ENCODE measurements at regions not wholly inside any gene's neighbourhood (a gene's known extent, or its start where the extent isn't known, plus 50 kb on each side); places are given as distances from the start of the nearest gene placed in this dataset.
"Not testable (repeated sequence)": the region's sequence is repeated elsewhere in the genome, so short reads cannot be mapped to it uniquely, and the experiment has no call there.

DNA sequence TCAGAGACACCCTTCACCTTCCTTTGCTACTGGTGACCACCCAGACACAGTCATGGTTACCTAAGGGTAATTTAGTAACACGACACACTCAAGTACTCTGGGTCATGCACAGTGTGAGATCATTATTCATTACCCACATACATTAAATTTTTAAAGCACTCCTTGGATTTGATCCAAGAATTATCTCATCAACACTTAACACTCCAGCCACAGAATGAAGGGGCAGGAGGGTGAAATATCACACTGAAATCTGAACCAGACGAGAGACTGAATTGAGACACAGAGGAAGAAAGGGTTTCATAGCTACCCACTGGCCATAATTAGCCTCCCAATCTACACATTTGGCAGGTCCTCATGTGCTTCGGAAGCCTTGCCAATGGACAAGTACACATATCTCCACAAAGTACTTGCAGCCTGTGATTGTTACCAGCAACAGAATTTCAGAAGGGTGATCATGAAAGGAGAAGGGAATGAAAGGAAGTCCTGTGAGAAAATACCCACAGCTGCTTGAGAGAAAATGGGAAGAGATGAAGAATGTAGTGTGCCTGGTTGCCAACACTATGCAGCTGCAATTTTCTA, 189.3 kb downstream of the POLR1F start:
- ATAC-seq (no peak), DNase-seq (ENCODE audit: low spot score) (no peak)
- ChIA-PET POLR2A (interaction anchor here (0.6 kb wide), 1 partner anchor 13 kb away, joined by 5 read pairs; no protein-coding TSS in a partner anchor), CTCF (no interaction called here)
- no peaks in the 10 kb centered on the region for H3K4me1 Mint-ChIP-seq
- no peaks in the 10 kb centered on the region for H3K36me3 Mint-ChIP-seq
- no peak overlapping the region for H3K4me3 Mint-ChIP-seq
- H3K27me3 Mint-ChIP-seq (ENCODE audit: low read depth) = no peaks in the 10 kb centered on the region
- TF ChIP-seq, protein P1, sequence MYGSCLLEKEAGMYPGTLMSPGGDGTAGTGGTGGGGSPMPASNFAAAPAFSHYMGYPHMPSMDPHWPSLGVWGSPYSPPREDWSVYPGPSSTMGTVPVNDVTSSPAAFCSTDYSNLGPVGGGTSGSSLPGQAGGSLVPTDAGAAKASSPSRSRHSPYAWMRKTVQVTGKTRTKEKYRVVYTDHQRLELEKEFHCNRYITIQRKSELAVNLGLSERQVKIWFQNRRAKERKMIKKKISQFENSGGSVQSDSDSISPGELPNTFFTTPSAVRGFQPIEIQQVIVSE (CRISPR knock-in tag; IDR thresholded peaks at IDR 0.05; ENCODE audit: borderline replicate concordance) = no peak
- TF ChIP-seq, protein P2, sequence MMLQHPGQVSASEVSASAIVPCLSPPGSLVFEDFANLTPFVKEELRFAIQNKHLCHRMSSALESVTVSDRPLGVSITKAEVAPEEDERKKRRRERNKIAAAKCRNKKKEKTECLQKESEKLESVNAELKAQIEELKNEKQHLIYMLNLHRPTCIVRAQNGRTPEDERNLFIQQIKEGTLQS (CRISPR knock-in tag; conservative IDR thresholded peaks at IDR 0.05) = no peak
- TF ChIP-seq PRRX2 (CRISPR knock-in tag; IDR thresholded peaks at IDR 0.05) = no peak
- TF ChIP-seq ETV6 (CRISPR knock-in tag; IDR thresholded peaks at IDR 0.05) = no peak
- no peak for TF ChIP-seq GABPB1 (CRISPR knock-in tag; IDR thresholded peaks at IDR 0.05)
- TF ChIP-seq, protein P3, sequence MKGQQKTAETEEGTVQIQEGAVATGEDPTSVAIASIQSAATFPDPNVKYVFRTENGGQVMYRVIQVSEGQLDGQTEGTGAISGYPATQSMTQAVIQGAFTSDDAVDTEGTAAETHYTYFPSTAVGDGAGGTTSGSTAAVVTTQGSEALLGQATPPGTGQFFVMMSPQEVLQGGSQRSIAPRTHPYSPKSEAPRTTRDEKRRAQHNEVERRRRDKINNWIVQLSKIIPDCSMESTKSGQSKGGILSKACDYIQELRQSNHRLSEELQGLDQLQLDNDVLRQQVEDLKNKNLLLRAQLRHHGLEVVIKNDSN (CRISPR knock-in tag; IDR thresholded peaks at IDR 0.05) = no peak
- TF ChIP-seq SMAD4 (CRISPR knock-in tag; IDR thresholded peaks at IDR 0.05) = no peak
- TF ChIP-seq, protein P4, sequence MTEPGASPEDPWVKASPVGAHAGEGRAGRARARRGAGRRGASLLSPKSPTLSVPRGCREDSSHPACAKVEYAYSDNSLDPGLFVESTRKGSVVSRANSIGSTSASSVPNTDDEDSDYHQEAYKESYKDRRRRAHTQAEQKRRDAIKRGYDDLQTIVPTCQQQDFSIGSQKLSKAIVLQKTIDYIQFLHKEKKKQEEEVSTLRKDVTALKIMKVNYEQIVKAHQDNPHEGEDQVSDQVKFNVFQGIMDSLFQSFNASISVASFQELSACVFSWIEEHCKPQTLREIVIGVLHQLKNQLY (CRISPR knock-in tag; IDR thresholded peaks at IDR 0.05) = no peak
- no peak for TF ChIP-seq ZNF416 (CRISPR knock-in tag; IDR thresholded peaks at IDR 0.05)
- TF ChIP-seq NFATC4 (CRISPR knock-in tag; IDR thresholded peaks at IDR 0.05) = no peak
- TF ChIP-seq SOX15 (CRISPR knock-in tag; IDR thresholded peaks at IDR 0.05) = no peak
- TF ChIP-seq ATF1 (CRISPR knock-in tag; IDR thresholded peaks at IDR 0.05) = no peak
- no peaks in the 10 kb centered on the region for H3K9me3 Mint-ChIP-seq
- no peak overlapping the region for H3K27ac Mint-ChIP-seq

DNA sequence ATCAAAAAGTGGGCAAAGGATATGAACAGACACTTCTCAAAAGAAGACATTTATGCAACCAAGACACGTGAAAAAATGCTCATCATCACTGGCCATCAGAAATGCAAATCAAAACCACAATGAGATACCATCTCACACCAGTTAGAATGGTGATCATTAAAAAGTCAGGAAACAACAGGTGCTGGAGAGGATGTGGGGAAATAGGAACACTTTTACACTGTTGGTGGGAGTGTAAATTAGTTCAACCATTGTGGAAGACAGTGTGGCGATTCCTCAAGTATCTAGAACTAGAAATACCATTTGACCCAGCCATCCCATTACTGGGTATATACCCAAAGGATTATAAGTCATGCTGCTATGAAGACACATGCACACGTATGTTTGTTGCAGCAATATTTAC, 191.3 kb downstream of the POLR1F start:
- POLR2A ChIA-PET; H3K9me3 Mint-ChIP-seq; H3K27me3 Mint-ChIP-seq (ENCODE audit: low read depth); H3K27ac Mint-ChIP-seq; CTCF ChIA-PET; H3K4me1 Mint-ChIP-seq; DNase-seq (ENCODE audit: low spot score); H3K36me3 Mint-ChIP-seq; ATAC-seq; H3K4me3 Mint-ChIP-seq: not testable (repeated sequence)

DNA sequence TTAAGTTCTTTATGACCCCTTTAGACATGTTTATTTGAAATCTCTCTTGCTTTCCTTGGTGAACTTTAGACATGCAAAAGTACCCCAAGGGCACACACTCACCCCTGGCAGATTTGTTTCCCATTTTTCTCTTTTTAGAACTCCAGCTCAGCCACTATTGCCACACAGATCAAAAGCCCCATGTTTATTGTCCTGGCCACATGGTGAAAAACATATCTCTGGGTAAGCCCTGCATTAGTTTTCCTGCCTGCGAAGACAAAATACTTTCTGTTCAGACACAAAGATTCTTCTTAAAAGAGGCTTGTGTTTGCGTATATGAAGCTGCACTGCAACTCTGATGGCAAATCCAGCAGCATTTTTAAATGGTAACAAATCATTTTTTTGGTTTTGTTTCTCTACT, 200.0 kb downstream of the POLR1F start:
- ChIA-PET CTCF (no interaction called here), POLR2A (no interaction called here)
- no peak overlapping the region for H3K4me3 Mint-ChIP-seq
- no peaks in the 10 kb centered on the region for H3K36me3 Mint-ChIP-seq
- H3K9me3 Mint-ChIP-seq = no peaks in the 10 kb centered on the region
- H3K27ac Mint-ChIP-seq = peak overlapping the region; percentile 0; the same call in 1 of the 2 replicates
- peaks cover 11% of the 10 kb centered on the region for H3K4me1 Mint-ChIP-seq
- no peaks in the 10 kb centered on the region for H3K27me3 Mint-ChIP-seq (ENCODE audit: low read depth)
- no peak for ATAC-seq
- DNase-seq (ENCODE audit: low spot score) = no peak
- TF ChIP-seq TEAD4 (CRISPR knock-in tag; IDR thresholded peaks at IDR 0.05) (no peak), SP1 (CRISPR knock-in tag; conservative IDR thresholded peaks at IDR 0.05) (no peak), ELF4 (CRISPR knock-in tag; IDR thresholded peaks at IDR 0.05; ENCODE audit: low read depth) (no peak), ATF1 (CRISPR knock-in tag; IDR thresholded peaks at IDR 0.05) (no peak), RORB (CRISPR knock-in tag; IDR thresholded peaks at IDR 0.05) (no peak), FOXK1 (CRISPR knock-in tag; IDR thresholded peaks at IDR 0.05) (no peak), OVOL2 (CRISPR knock-in tag; IDR thresholded peaks at IDR 0.05; ENCODE audit: borderline replicate concordance) (no peak)
- TF ChIP-seq, protein P5, sequence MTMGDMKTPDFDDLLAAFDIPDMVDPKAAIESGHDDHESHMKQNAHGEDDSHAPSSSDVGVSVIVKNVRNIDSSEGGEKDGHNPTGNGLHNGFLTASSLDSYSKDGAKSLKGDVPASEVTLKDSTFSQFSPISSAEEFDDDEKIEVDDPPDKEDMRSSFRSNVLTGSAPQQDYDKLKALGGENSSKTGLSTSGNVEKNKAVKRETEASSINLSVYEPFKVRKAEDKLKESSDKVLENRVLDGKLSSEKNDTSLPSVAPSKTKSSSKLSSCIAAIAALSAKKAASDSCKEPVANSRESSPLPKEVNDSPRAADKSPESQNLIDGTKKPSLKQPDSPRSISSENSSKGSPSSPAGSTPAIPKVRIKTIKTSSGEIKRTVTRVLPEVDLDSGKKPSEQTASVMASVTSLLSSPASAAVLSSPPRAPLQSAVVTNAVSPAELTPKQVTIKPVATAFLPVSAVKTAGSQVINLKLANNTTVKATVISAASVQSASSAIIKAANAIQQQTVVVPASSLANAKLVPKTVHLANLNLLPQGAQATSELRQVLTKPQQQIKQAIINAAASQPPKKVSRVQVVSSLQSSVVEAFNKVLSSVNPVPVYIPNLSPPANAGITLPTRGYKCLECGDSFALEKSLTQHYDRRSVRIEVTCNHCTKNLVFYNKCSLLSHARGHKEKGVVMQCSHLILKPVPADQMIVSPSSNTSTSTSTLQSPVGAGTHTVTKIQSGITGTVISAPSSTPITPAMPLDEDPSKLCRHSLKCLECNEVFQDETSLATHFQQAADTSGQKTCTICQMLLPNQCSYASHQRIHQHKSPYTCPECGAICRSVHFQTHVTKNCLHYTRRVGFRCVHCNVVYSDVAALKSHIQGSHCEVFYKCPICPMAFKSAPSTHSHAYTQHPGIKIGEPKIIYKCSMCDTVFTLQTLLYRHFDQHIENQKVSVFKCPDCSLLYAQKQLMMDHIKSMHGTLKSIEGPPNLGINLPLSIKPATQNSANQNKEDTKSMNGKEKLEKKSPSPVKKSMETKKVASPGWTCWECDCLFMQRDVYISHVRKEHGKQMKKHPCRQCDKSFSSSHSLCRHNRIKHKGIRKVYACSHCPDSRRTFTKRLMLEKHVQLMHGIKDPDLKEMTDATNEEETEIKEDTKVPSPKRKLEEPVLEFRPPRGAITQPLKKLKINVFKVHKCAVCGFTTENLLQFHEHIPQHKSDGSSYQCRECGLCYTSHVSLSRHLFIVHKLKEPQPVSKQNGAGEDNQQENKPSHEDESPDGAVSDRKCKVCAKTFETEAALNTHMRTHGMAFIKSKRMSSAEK (CRISPR knock-in tag; IDR thresholded peaks at IDR 0.05; ENCODE audit: borderline replicate concordance) = no peak
- TF ChIP-seq, protein P6, sequence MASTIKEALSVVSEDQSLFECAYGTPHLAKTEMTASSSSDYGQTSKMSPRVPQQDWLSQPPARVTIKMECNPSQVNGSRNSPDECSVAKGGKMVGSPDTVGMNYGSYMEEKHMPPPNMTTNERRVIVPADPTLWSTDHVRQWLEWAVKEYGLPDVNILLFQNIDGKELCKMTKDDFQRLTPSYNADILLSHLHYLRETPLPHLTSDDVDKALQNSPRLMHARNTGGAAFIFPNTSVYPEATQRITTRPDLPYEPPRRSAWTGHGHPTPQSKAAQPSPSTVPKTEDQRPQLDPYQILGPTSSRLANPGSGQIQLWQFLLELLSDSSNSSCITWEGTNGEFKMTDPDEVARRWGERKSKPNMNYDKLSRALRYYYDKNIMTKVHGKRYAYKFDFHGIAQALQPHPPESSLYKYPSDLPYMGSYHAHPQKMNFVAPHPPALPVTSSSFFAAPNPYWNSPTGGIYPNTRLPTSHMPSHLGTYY (CRISPR knock-in tag; IDR thresholded peaks at IDR 0.05) = no peak
- TF ChIP-seq, protein P7, sequence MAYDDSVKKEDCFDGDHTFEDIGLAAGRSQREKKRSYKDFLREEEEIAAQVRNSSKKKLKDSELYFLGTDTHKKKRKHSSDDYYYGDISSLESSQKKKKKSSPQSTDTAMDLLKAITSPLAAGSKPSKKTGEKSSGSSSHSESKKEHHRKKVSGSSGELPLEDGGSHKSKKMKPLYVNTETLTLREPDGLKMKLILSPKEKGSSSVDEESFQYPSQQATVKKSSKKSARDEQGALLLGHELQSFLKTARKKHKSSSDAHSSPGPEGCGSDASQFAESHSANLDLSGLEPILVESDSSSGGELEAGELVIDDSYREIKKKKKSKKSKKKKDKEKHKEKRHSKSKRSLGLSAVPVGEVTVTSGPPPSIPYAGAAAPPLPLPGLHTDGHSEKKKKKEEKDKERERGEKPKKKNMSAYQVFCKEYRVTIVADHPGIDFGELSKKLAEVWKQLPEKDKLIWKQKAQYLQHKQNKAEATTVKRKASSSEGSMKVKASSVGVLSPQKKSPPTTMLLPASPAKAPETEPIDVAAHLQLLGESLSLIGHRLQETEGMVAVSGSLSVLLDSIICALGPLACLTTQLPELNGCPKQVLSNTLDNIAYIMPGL (CRISPR knock-in tag; IDR thresholded peaks at IDR 0.05) = no peak
- TF ChIP-seq, protein P8, sequence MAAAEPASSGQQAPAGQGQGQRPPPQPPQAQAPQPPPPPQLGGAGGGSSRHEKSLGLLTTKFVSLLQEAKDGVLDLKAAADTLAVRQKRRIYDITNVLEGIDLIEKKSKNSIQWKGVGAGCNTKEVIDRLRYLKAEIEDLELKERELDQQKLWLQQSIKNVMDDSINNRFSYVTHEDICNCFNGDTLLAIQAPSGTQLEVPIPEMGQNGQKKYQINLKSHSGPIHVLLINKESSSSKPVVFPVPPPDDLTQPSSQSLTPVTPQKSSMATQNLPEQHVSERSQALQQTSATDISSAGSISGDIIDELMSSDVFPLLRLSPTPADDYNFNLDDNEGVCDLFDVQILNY (CRISPR knock-in tag; IDR thresholded peaks at IDR 0.05) = no peak
